Gastroesophageal sphincter (tissue), 4 donors: ENCODE measurements at regions not wholly inside any gene's neighbourhood (a gene's known extent, or its start where the extent isn't known, plus 50 kb on each side); places are given as distances from the start of the nearest gene placed in this dataset.

ENCODE experiments used
- ATAC-seq: fragments of 150-250 bp; one replicate; pipeline ENCODE4 v1.9.1; 2016; ENCODE audit warnings: mild to moderate bottlenecking, moderate library complexity
- H3K27ac ChIP-seq, 4 donors: fragments of 200-600 bp; sonication (generic) in 3 of 4; 1 replicate in 3 of 4; 2 replicates in 1 of 4; pipeline ENCODE4 v1.5.1; 2016 to 2019
- H3K27me3 ChIP-seq: fragments of 200-600 bp; sonication (generic); one replicate; pipeline ENCODE4 v1.5.1; 2019
- H3K36me3 ChIP-seq, 2 donors: fragments of 200-600 bp; sonication (generic); one replicate each; pipeline ENCODE4 v1.5.1; 2019; ENCODE audit warnings: control low read depth in 1 of 2
- H3K4me1 ChIP-seq, 3 donors: fragments of 200-600 bp; sonication (generic); 1 replicate in 2 of 3; 2 replicates in 1 of 3; pipeline ENCODE4 v1.5.1; 2016 to 2019; ENCODE audit warnings: control low read depth in 2 of 3
- H3K4me3 ChIP-seq, 2 donors: fragments of 200-600 bp; sonication (generic); one replicate each; pipeline ENCODE4 v1.5.1; 2019; ENCODE audit warnings: mild to moderate bottlenecking in 1 of 2, moderate library complexity in 1 of 2
- H3K9me3 ChIP-seq, 3 donors: fragments of 200-600 bp; sonication (generic); one replicate each; pipeline ENCODE4 v1.5.1; 2017 to 2019; ENCODE audit warnings: control low read depth in 2 of 3
- CTCF ChIP-seq, 4 experiments: fragments of 200-600 bp in 2 of 4; fragments of 450-650 bp in 2 of 4; sonication (generic) in 1 of 4; IDR thresholded peaks; one replicate each; pipeline ENCODE4 v1.5.1; 2017 to 2019; ENCODE audit warnings: antibody characterized with exemption in 4 of 4, mild to moderate bottlenecking in 2 of 4, moderate library complexity in 2 of 4
- EP300 ChIP-seq: sonication (generic); formaldehyde crosslinking; IDR thresholded peaks from one replicate; pipeline ENCODE4 v1.6.1; 2017; ENCODE audit warnings: antibody characterized with exemption, mild to moderate bottlenecking
- POLR2A ChIP-seq, 2 donors: fragments of 450-650 bp; IDR thresholded peaks; one replicate each; pipeline ENCODE4 v1.6.1; 2017; ENCODE audit warnings: antibody characterized with exemption in 2 of 2, mild to moderate bottlenecking in 2 of 2, moderate library complexity in 1 of 2
- POLR2AphosphoS5 ChIP-seq: sonication (generic); formaldehyde crosslinking; IDR thresholded peaks from one replicate; pipeline ENCODE4 v1.6.1; 2017; ENCODE audit warnings: antibody characterized with exemption
- WGBS, 2 donors: methylation state at CpG; one replicate each; pipeline ENCODE4 v1.1.5; 2018; ENCODE audit warnings: low coverage in 1 of 2; 5-methylcytosine and 5-hydroxymethylcytosine counted together

- no peak for TF ChIP-seq CTCF (IDR thresholded peaks at IDR 0.05)
- no peak for TF ChIP-seq POLR2A (IDR thresholded peaks at IDR 0.05)
- no peak for TF ChIP-seq EP300
- TF ChIP-seq POLR2AphosphoS5 = no peak
- no peaks in the 10 kb centered on the region for H3K27me3 ChIP-seq
- no peaks in the 10 kb centered on the region for H3K36me3 ChIP-seq
- H3K4me3 ChIP-seq = no peak overlapping the region
- H3K27ac ChIP-seq = no peak overlapping the region
- H3K4me1 ChIP-seq = no peaks in the 10 kb centered on the region
- no peak for ATAC-seq
- H3K9me3 ChIP-seq = no peaks in the 10 kb centered on the region
- 52 to 67% methylated on average over 3 of the region's 3 CpGs for WGBS, 2 donors
Measured at GRCh38 chr3:110846971-110847370, 224.6 kb upstream of the NECTIN3 start.

DNA sequence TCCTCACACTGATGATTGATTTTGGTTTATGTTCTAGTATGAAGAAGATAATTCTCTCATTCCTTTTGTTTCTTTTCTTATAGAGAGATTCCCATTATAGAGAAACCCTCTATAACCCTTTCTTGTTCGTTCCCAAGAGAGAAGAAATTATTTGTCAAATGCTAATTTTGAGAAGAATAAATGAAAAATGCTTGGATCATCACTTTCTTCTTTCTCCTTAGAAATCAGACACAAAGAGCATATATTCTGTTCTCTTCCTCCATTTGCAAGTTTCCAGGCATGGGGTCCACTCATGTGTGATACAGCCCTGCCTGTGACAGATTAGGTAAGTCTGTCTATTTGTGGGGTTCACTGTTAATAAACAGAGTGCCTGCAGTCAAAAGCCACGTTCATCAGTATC, 222.6 kb upstream of the NECTIN3 start:
- Histone ChIP-seq H3K9me3 (no peaks in the 10 kb centered on the region), H3K27ac (no peak overlapping the region), H3K4me3 (no peak overlapping the region), H3K4me1 (no peaks in the 10 kb centered on the region), H3K36me3 (no peaks in the 10 kb centered on the region), H3K27me3 (no peaks in the 10 kb centered on the region)
- ATAC-seq = no peak
- TF ChIP-seq POLR2AphosphoS5 = no peak
- no peak for TF ChIP-seq EP300
- TF ChIP-seq POLR2A (IDR thresholded peaks at IDR 0.05) = no peak
- no peak for TF ChIP-seq CTCF (IDR thresholded peaks at IDR 0.05)
- 55 to 94% methylated on average over 2 of the region's 2 CpGs for WGBS, 2 donors

- Histone ChIP-seq H3K27me3 (no peaks in the 10 kb centered on the region), H3K9me3 (no peaks in the 10 kb centered on the region), H3K4me3 (no peak overlapping the region), H3K27ac (no peak overlapping the region), H3K4me1 (no peaks in the 10 kb centered on the region), H3K36me3 (no peaks in the 10 kb centered on the region)
- TF ChIP-seq EP300 = no peak
- TF ChIP-seq POLR2AphosphoS5 = no peak
- TF ChIP-seq POLR2A (IDR thresholded peaks at IDR 0.05) = no peak
- no peak for TF ChIP-seq CTCF (IDR thresholded peaks at IDR 0.05)
- ATAC-seq = no peak
Measured at GRCh38 chr3:110851736-110852135, 219.9 kb upstream of the NECTIN3 start.

DNA sequence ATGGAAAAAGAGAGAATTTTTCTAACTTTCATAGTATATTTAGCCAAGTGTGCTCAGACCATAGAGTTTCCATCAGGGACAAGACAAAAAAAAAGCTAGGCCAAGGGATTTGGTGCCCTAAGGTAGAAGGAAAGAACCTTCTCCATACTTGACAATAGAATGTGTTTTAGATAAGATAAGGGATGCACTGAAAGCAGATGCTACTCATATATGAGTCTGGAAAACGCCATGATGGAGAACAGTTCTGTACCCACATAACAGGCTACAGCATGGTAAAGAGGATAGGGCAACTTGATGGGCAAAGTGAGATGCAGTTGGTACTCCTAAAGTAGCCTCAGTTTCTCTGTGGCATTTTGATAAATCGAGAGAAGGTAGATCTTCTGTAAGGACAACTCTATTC, 216.4 kb upstream of the NECTIN3 start:
- no peaks in the 10 kb centered on the region for H3K4me1 ChIP-seq

GRCh38 chr3:110856916-110857315, 214.7 kb upstream of the NECTIN3 start:
- no peak for ATAC-seq
- Histone ChIP-seq H3K4me3 (no peak overlapping the region), H3K36me3 (no peaks in the 10 kb centered on the region), H3K4me1 (no peaks in the 10 kb centered on the region), H3K9me3 (no peaks in the 10 kb centered on the region), H3K27ac (no peak overlapping the region), H3K27me3 (no peaks in the 10 kb centered on the region)
- 91 to 96% methylated on average over 2 of the region's 2 CpGs for WGBS, 2 donors
- TF ChIP-seq POLR2A (IDR thresholded peaks at IDR 0.05) = no peak
- TF ChIP-seq CTCF (IDR thresholded peaks at IDR 0.05) = no peak

More for the DNA sequence above, 216.4 kb upstream of the NECTIN3 start:
- TF ChIP-seq EP300 = no peak
- TF ChIP-seq POLR2A (IDR thresholded peaks at IDR 0.05) = no peak
- no peak for TF ChIP-seq CTCF (IDR thresholded peaks at IDR 0.05)
- TF ChIP-seq POLR2AphosphoS5 = no peak
- ATAC-seq = no peak
- no peaks in the 10 kb centered on the region for H3K27me3 ChIP-seq
- H3K9me3 ChIP-seq = no peaks in the 10 kb centered on the region
- no peak overlapping the region for H3K27ac ChIP-seq
- H3K36me3 ChIP-seq = no peaks in the 10 kb centered on the region
- no peak overlapping the region for H3K4me3 ChIP-seq
- 61 to 83% methylated on average over 1 to 2 of the region's 2 CpGs for WGBS, 2 donors
